Trophoblast cell (in vitro differentiated cells and primary cell): ENCODE measurements at regions not wholly inside any gene's neighbourhood (a gene's known extent, or its start where the extent isn't known, plus 50 kb on each side); places are given as distances from the start of the nearest gene placed in this dataset.

Source experiments
- DNase-seq, 2 donors: peaks; one replicate each; pipeline ENCODE4 v3.0.0-alpha.2; 2016
- H2AFZ ChIP-seq: 2 replicates; pipeline ENCODE4 v1.6.1; 2013; ENCODE audit warnings: low read length, moderate library complexity, mild to moderate bottlenecking; ENCODE audit not compliant: insufficient read depth, poor library complexity
- H2AK5ac ChIP-seq: 2 replicates; pipeline ENCODE4 v1.6.1; 2013; ENCODE audit warnings: mild to moderate bottlenecking, low read length
- H2BK120ac ChIP-seq: 2 replicates; pipeline ENCODE4 v1.6.1; 2013; ENCODE audit warnings: low read length, mild to moderate bottlenecking, moderate library complexity; ENCODE audit not compliant: insufficient read depth, poor library complexity
- H2BK12ac ChIP-seq: 2 replicates; pipeline ENCODE4 v1.6.1; 2013; ENCODE audit warnings: mild to moderate bottlenecking, low read length, moderate library complexity
- H2BK5ac ChIP-seq: 2 replicates; pipeline ENCODE4 v1.6.1; 2013; ENCODE audit warnings: low read length, low read depth, moderate library complexity, mild to moderate bottlenecking; ENCODE audit not compliant: poor library complexity
- H3K14ac ChIP-seq: 2 replicates; pipeline ENCODE4 v1.6.1; 2013; ENCODE audit warnings: mild to moderate bottlenecking, low read length
- H3K18ac ChIP-seq: 2 replicates; pipeline ENCODE4 v1.6.1; 2013; ENCODE audit warnings: mild to moderate bottlenecking, low read length
- H3K23ac ChIP-seq: 2 replicates; pipeline ENCODE4 v1.6.1; 2013; ENCODE audit warnings: low read length
- H3K27ac ChIP-seq: 2 replicates; pipeline ENCODE4 v1.5.1; 2013; ENCODE audit warnings: low read depth, mild to moderate bottlenecking, inconsistent platforms, low read length, moderate library complexity
- H3K27me3 ChIP-seq: 2 replicates; pipeline ENCODE4 v1.6.1; 2013; ENCODE audit warnings: inconsistent platforms, mild to moderate bottlenecking, low read length, moderate library complexity; ENCODE audit not compliant: insufficient read depth
- H3K36me3 ChIP-seq, 2 experiments: 1 replicate in 1 of 2; 2 replicates in 1 of 2; pipeline ENCODE4 v1.6.1; 2013; ENCODE audit warnings: low read length in 2 of 2, mild to moderate bottlenecking in 2 of 2, moderate library complexity in 1 of 2; ENCODE audit not compliant: insufficient read depth in 2 of 2, control insufficient read depth in 1 of 2
- H3K4ac ChIP-seq: 2 replicates; pipeline ENCODE4 v1.6.1; 2013; ENCODE audit warnings: low read depth, mild to moderate bottlenecking, low read length, moderate library complexity
- H3K4me1 ChIP-seq, 2 experiments: 1 replicate in 1 of 2; 2 replicates in 1 of 2; pipeline ENCODE4 v1.6.1; 2013; ENCODE audit warnings: low read length in 2 of 2, mild to moderate bottlenecking in 2 of 2, moderate library complexity in 1 of 2; ENCODE audit not compliant: insufficient read depth in 2 of 2, control insufficient read depth in 1 of 2
- H3K4me2 ChIP-seq: 2 replicates; pipeline ENCODE4 v1.6.1; 2013; ENCODE audit warnings: inconsistent platforms, mild to moderate bottlenecking, low read length, moderate library complexity
- H3K4me3 ChIP-seq: 2 replicates; pipeline ENCODE4 v1.5.1; 2013; ENCODE audit warnings: mild to moderate bottlenecking, low read depth, low read length, inconsistent platforms
- H3K79me1 ChIP-seq: one replicate; pipeline ENCODE4 v1.6.1; 2013; ENCODE audit warnings: low read length
- H3K79me2 ChIP-seq: 2 replicates; pipeline ENCODE4 v1.6.1; 2013; ENCODE audit warnings: low read length, mild to moderate bottlenecking; ENCODE audit not compliant: control insufficient read depth, insufficient read depth, poor library complexity
- H3K9ac ChIP-seq: 2 replicates; pipeline ENCODE4 v1.6.1; 2013; ENCODE audit warnings: mild to moderate bottlenecking, low read length
- H3K9me3 ChIP-seq: 2 replicates; pipeline ENCODE4 v1.6.1; 2013; ENCODE audit warnings: low read depth, mild to moderate bottlenecking, control low read depth, inconsistent platforms, low read length; ENCODE audit not compliant: insufficient read depth
- H4K12ac ChIP-seq: 2 replicates; pipeline ENCODE4 v1.6.1; 2013; ENCODE audit warnings: low read depth, mild to moderate bottlenecking, low read length, moderate library complexity
- H4K8ac ChIP-seq: 2 replicates; pipeline ENCODE4 v1.6.1; 2013; ENCODE audit warnings: low read depth, mild to moderate bottlenecking, low read length, moderate library complexity
- H4K91ac ChIP-seq: one replicate; pipeline ENCODE4 v1.6.1; 2013; ENCODE audit warnings: low read depth, mild to moderate bottlenecking, low read length, moderate library complexity
- WGBS: extraction: QIAGEN DNeasy Blood & Tissue Kit; methylation state at CpG from one replicate; pipeline ENCODE4 v1.1.7; 2013; ENCODE audit warnings: missing lambda C conversion rate; ENCODE audit not compliant: insufficient read length, insufficient coverage; ENCODE audit errors: extremely low coverage; 5-methylcytosine and 5-hydroxymethylcytosine counted together

GRCh38 chr5:66518753-66519152, 77.4 kb upstream of the MAST4 start:
- no peak overlapping the region for H3K18ac ChIP-seq
- WGBS: no CpG with 5 or more reads among the region's 4 CpGs
- H2BK12ac ChIP-seq: no peak overlapping the region
- no peak overlapping the region for H4K91ac ChIP-seq
- H3K27me3 ChIP-seq: no peaks in the 10 kb centered on the region
- no peak overlapping the region for H2BK5ac ChIP-seq
- H3K79me2 ChIP-seq: no peaks in the 10 kb centered on the region
- H3K9ac ChIP-seq: no peak overlapping the region
- no peak overlapping the region for H2AFZ ChIP-seq
- no peaks in the 10 kb centered on the region for H3K4me1 ChIP-seq
- no peak overlapping the region for H3K4me2 ChIP-seq
- no peak overlapping the region for H3K4ac ChIP-seq
- H3K23ac ChIP-seq: no peak overlapping the region
- H3K79me1 ChIP-seq: no peaks in the 10 kb centered on the region
- no peak overlapping the region for H4K12ac ChIP-seq
- H3K27ac ChIP-seq: peak overlapping the region; percentile 61
- H3K9me3 ChIP-seq: no peaks in the 10 kb centered on the region
- no peak overlapping the region for H4K8ac ChIP-seq
- H3K36me3 ChIP-seq: no peaks in the 10 kb centered on the region
- H3K4me3 ChIP-seq: no peak overlapping the region
- no peak overlapping the region for H2AK5ac ChIP-seq
- no peak overlapping the region for H2BK120ac ChIP-seq
- no peak overlapping the region for H3K14ac ChIP-seq
- peak; percentile 90 to 99 for DNase-seq

- Histone ChIP-seq H3K79me1 (no peaks in the 10 kb centered on the region), H3K4me1 (no peaks in the 10 kb centered on the region), H4K8ac (no peak overlapping the region), H3K4me3 (no peak overlapping the region), H3K9me3 (no peaks in the 10 kb centered on the region), H4K91ac (no peak overlapping the region), H2BK12ac (no peak overlapping the region), H3K79me2 (no peaks in the 10 kb centered on the region), H3K18ac (no peak overlapping the region), H3K4ac (no peak overlapping the region), H3K27ac (no peak overlapping the region), H3K4me2 (no peak overlapping the region), H3K36me3 (no peaks in the 10 kb centered on the region), H3K14ac (no peak overlapping the region), H2AK5ac (no peak overlapping the region), H4K12ac (no peak overlapping the region), H3K27me3 (no peaks in the 10 kb centered on the region), H3K9ac (no peak overlapping the region), H2BK5ac (no peak overlapping the region), H3K23ac (no peak overlapping the region), H2BK120ac (peak overlapping the region; percentile 11), H2AFZ (no peak overlapping the region)
- peak; percentile 56 to 77 for DNase-seq
- no CpG with 5 or more reads among the region's 1 CpG for WGBS
Measured at GRCh38 chr5:66519626-66520025, 76.6 kb upstream of the MAST4 start.

DNA sequence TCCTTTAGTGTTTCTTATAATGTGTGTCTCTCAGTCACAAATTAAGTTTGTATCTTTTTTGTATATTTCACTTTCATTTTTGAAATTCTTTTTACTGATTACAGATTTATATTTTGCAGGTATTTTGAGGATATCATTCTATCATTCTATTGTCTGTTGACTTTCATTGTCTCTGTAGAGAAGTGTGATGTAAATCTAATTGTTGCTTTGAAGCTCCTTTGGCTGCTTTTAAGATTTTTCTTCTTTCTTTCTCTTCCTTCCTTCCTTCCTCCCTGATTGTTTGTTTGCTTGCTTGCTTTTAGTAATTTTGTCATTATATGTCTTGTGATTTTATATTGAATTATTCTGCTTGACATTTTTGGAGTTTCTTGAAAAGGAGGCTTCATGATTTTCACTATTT, 75.3 kb upstream of the MAST4 start:
- H4K91ac ChIP-seq: no peak overlapping the region
- H3K23ac ChIP-seq: no peak overlapping the region
- no peaks in the 10 kb centered on the region for H3K27me3 ChIP-seq
- no peak overlapping the region for H2AFZ ChIP-seq
- H2BK5ac ChIP-seq: no peak overlapping the region
- no peaks in the 10 kb centered on the region for H3K9me3 ChIP-seq
- H3K14ac ChIP-seq: no peak overlapping the region
- H3K18ac ChIP-seq: no peak overlapping the region
- H4K12ac ChIP-seq: no peak overlapping the region
- DNase-seq: no peak
- H2BK120ac ChIP-seq: no peak overlapping the region
- H3K4me2 ChIP-seq: no peak overlapping the region
- H3K4ac ChIP-seq: no peak overlapping the region
- no peak overlapping the region for H2BK12ac ChIP-seq
- H3K27ac ChIP-seq: no peak overlapping the region
- no peak overlapping the region for H2AK5ac ChIP-seq
- no peak overlapping the region for H3K4me3 ChIP-seq
- H4K8ac ChIP-seq: no peak overlapping the region
- no peak overlapping the region for H3K9ac ChIP-seq
- no peaks in the 10 kb centered on the region for H3K79me2 ChIP-seq
- H3K79me1 ChIP-seq: no peaks in the 10 kb centered on the region
- no peaks in the 10 kb centered on the region for H3K4me1 ChIP-seq
- H3K36me3 ChIP-seq: no peaks in the 10 kb centered on the region

GRCh38 chr5:66527478-66528035, 68.6 kb upstream of the MAST4 start:
- no peaks in the 10 kb centered on the region for H3K9me3 ChIP-seq
- no peak overlapping the region for H3K27ac ChIP-seq
- H2BK12ac ChIP-seq: no peak overlapping the region
- H4K91ac ChIP-seq: no peak overlapping the region
- no peak overlapping the region for H4K12ac ChIP-seq
- no peak overlapping the region for H3K23ac ChIP-seq
- DNase-seq: no peak
- no peak overlapping the region for H4K8ac ChIP-seq
- H3K9ac ChIP-seq: no peak overlapping the region
- H2BK5ac ChIP-seq: no peak overlapping the region
- no peak overlapping the region for H2AK5ac ChIP-seq
- no peaks in the 10 kb centered on the region for H3K27me3 ChIP-seq
- no CpG with 5 or more reads among the region's 4 CpGs for WGBS
- no peak overlapping the region for H3K4me2 ChIP-seq
- no peaks in the 10 kb centered on the region for H3K79me1 ChIP-seq
- no peaks in the 10 kb centered on the region for H3K4me1 ChIP-seq
- no peak overlapping the region for H3K4me3 ChIP-seq
- no peaks in the 10 kb centered on the region for H3K36me3 ChIP-seq
- no peaks in the 10 kb centered on the region for H3K79me2 ChIP-seq
- no peak overlapping the region for H2BK120ac ChIP-seq
- H3K4ac ChIP-seq: no peak overlapping the region
- no peak overlapping the region for H2AFZ ChIP-seq
- H3K14ac ChIP-seq: no peak overlapping the region
- no peak overlapping the region for H3K18ac ChIP-seq
